Body of pancreas (tissue), 4 donors: ENCODE measurements at regions not wholly inside any gene's neighbourhood (a gene's known extent, or its start where the extent isn't known, plus 50 kb on each side); places are given as distances from the start of the nearest gene placed in this dataset.

Experiments
- POLR2A ChIP-seq, 3 donors: fragments of 450-650 bp; IDR thresholded peaks; one replicate each; pipeline ENCODE4 v1.6.1; 2016; ENCODE audit warnings: antibody characterized with exemption in 3 of 3, mild to moderate bottlenecking in 2 of 3
- TF ChIP-seq, protein P1 (sequence below), 7 experiments: fragments of 450-650 bp in 4 of 7; fragments of 200-600 bp in 3 of 7; sonication (generic) in 3 of 7; IDR thresholded peaks; one replicate each; pipeline ENCODE4 v1.5.1; 2016 to 2019; ENCODE audit warnings: antibody characterized with exemption in 7 of 7

DNA sequence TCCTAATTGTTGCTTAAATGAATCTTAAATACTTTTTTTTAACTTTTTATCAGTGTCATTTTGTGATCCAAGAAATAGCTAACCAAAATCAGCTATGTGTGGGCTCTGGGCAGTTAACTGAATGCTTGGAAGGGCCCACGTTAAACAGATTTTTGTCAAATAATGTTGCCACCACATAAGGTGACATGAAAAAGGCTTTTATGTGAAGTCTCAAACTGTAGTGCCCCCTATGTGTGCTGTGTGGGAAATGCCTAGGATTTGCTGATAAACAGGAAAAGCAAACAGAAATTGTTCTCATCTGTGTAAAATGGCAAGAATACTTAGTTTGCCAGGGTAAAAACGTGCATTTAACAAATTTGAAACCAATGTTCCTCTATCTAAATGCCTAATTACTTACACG is 242.2 kb downstream of the ZNF516 start:
- TF ChIP-seq POLR2A (IDR thresholded peaks at IDR 0.05): no peak
- TF ChIP-seq, protein P1, sequence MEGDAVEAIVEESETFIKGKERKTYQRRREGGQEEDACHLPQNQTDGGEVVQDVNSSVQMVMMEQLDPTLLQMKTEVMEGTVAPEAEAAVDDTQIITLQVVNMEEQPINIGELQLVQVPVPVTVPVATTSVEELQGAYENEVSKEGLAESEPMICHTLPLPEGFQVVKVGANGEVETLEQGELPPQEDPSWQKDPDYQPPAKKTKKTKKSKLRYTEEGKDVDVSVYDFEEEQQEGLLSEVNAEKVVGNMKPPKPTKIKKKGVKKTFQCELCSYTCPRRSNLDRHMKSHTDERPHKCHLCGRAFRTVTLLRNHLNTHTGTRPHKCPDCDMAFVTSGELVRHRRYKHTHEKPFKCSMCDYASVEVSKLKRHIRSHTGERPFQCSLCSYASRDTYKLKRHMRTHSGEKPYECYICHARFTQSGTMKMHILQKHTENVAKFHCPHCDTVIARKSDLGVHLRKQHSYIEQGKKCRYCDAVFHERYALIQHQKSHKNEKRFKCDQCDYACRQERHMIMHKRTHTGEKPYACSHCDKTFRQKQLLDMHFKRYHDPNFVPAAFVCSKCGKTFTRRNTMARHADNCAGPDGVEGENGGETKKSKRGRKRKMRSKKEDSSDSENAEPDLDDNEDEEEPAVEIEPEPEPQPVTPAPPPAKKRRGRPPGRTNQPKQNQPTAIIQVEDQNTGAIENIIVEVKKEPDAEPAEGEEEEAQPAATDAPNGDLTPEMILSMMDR (IDR thresholded peaks at IDR 0.05): peak in 1 of 7 experiments; percentile 17
